ENCODE measurements at regions not wholly inside any gene's neighbourhood (a gene's known extent, or its start where the extent isn't known, plus 50 kb on each side); places are given as distances from the start of the nearest gene placed in this dataset.

- no peak for TF ChIP-seq CTCF (optimal IDR thresholded peaks at IDR 0.05 in 1 of 3, IDR thresholded peaks at IDR 0.05 in 1 of 3, conservative IDR thresholded peaks at IDR 0.05 in 1 of 3; ENCODE audit: extremely low read depth in 1 of 3, insufficient read depth in 2 of 3, low read length in 3 of 3)
- no peak for TF ChIP-seq EZH2 (IDR thresholded peaks at IDR 0.05; ENCODE audit: low read length)
Observed at GRCh38 chr18:43539862-43540261, 262.6 kb upstream of the SYT4 start.

All from keratinocyte (primary cell).